GM21423 (cell line): ENCODE measurements at regions not wholly inside any gene's neighbourhood (a gene's known extent, or its start where the extent isn't known, plus 50 kb on each side); places are given as distances from the start of the nearest gene placed in this dataset.
"Not testable (repeated sequence)": the region's sequence is repeated elsewhere in the genome, so short reads cannot be mapped to it uniquely, and the experiment has no call there.

Experiments
- ATAC-seq: cut with Tn5 transposase; IDR thresholded peaks from one replicate; pipeline ENCODE4 v1.9.1; 2021; ENCODE audit warnings: mild to moderate bottlenecking, moderate library complexity; ENCODE audit not compliant: unreplicated experiment

GRCh38 chr7:113610572-113610971 lies 308.2 kb downstream of the PPP1R3A start:
- no peak for ATAC-seq

- no peak for ATAC-seq
Measured at GRCh38 chr7:113608782-113609181, 310.0 kb downstream of the PPP1R3A start.

- no peak for ATAC-seq
Measured at GRCh38 chr7:113606325-113606724, 312.5 kb downstream of the PPP1R3A start.

GRCh38 chr7:113600428-113600827 lies 318.4 kb downstream of the PPP1R3A start:
- ATAC-seq = not testable (repeated sequence)

- ATAC-seq = not testable (repeated sequence)
Measured at GRCh38 chr7:113593455-113593854, 325.4 kb downstream of the PPP1R3A start.

GRCh38 chr7:113592924-113593323 lies 325.9 kb downstream of the PPP1R3A start:
- ATAC-seq = not testable (repeated sequence)

- ATAC-seq = no peak
Measured at GRCh38 chr7:113582471-113582870, 336.3 kb downstream of the PPP1R3A start.

GRCh38 chr7:113563257-113563656 lies 355.6 kb downstream of the PPP1R3A start:
- ATAC-seq = not testable (repeated sequence)

- no peak for ATAC-seq
Measured at GRCh38 chr7:113562801-113563200, 356.0 kb downstream of the PPP1R3A start.

- no peak for ATAC-seq
Measured at GRCh38 chr7:113562242-113562641, 356.6 kb downstream of the PPP1R3A start.

- no peak for ATAC-seq
Measured at GRCh38 chr7:113561446-113561845, 357.4 kb downstream of the PPP1R3A start.

GRCh38 chr7:113550966-113551365 lies 367.8 kb downstream of the PPP1R3A start:
- ATAC-seq = no peak

- no peak for ATAC-seq
Measured at GRCh38 chr7:113548561-113548960, 370.2 kb downstream of the PPP1R3A start.

- no peak for ATAC-seq
Measured at GRCh38 chr7:113548137-113548536, 370.7 kb downstream of the PPP1R3A start.

GRCh38 chr7:113521468-113521867 lies 397.3 kb downstream of the PPP1R3A start:
- no peak for ATAC-seq

- no peak for ATAC-seq
Measured at GRCh38 chr7:113519472-113519871, 399.3 kb downstream of the PPP1R3A start.

GRCh38 chr7:113504691-113505090 lies 386.3 kb upstream of the SMIM30 start:
- no peak for ATAC-seq

- ATAC-seq = no peak
Measured at GRCh38 chr7:113504142-113504541, 385.8 kb upstream of the SMIM30 start.

- ATAC-seq = not testable (repeated sequence)
Measured at GRCh38 chr7:113496586-113496985, 378.2 kb upstream of the SMIM30 start.

GRCh38 chr7:113494797-113495566 lies 376.6 kb upstream of the SMIM30 start:
- not testable (repeated sequence) for ATAC-seq

- no peak for ATAC-seq
Measured at GRCh38 chr7:113491305-113491704, 373.0 kb upstream of the SMIM30 start.

GRCh38 chr7:113487925-113488731 lies 369.8 kb upstream of the SMIM30 start:
- ATAC-seq = no peak
